ENCODE measurements at regions not wholly inside any gene's neighbourhood (a gene's known extent, or its start where the extent isn't known, plus 50 kb on each side); places are given as distances from the start of the nearest gene placed in this dataset.

DNA sequence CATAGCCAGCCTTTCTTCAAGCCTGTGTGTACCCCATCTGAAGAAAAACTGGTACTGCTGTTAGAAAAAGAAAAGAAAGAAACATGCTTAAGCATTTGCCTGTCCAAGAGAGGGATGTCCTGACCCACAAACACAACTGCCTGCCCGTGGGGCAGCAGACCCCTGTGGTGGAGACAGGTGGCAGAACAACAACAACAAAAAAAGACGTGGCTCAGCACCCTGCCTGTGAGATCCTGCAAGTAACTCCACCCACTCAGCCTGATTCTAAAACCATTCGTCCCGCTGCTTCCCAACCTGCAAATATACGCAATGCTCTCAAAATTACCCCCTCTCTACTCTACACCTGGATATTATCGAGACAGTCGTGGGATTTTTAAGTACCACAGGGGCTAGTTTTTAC, 64.9 kb upstream of the ZDHHC17 start:
- DNase-seq (ENCODE audit: low spot score), result no peak
- H3K27ac ChIP-seq, result no peak overlapping the region
- no peak overlapping the region for H3K4me3 ChIP-seq
- TF ChIP-seq, protein P1, sequence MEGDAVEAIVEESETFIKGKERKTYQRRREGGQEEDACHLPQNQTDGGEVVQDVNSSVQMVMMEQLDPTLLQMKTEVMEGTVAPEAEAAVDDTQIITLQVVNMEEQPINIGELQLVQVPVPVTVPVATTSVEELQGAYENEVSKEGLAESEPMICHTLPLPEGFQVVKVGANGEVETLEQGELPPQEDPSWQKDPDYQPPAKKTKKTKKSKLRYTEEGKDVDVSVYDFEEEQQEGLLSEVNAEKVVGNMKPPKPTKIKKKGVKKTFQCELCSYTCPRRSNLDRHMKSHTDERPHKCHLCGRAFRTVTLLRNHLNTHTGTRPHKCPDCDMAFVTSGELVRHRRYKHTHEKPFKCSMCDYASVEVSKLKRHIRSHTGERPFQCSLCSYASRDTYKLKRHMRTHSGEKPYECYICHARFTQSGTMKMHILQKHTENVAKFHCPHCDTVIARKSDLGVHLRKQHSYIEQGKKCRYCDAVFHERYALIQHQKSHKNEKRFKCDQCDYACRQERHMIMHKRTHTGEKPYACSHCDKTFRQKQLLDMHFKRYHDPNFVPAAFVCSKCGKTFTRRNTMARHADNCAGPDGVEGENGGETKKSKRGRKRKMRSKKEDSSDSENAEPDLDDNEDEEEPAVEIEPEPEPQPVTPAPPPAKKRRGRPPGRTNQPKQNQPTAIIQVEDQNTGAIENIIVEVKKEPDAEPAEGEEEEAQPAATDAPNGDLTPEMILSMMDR (IDR thresholded peaks at IDR 0.05), result no peak

DNA sequence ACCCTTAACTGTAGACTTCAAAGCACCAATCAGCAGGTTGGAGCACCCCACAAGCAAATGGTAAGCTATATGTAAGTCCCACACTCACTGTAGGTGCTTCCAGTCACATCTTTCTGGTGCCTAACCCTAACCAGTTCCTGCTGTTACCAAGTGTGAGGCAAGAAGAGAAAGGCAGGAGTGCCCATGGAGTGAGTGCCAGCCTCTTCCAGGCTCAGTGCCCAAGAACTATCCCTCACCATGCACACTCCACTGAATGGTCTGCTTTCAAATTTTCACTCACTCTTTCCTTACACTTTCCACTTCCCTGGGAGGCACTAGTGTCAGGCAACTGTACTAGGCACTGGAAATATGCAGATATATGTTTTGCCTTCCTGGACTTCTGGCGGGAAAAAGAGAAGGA, 62.2 kb upstream of the ZDHHC17 start:
- DNase-seq (ENCODE audit: low spot score), result no peak
- TF ChIP-seq, protein P1 (IDR thresholded peaks at IDR 0.05), result no peak
- no peak overlapping the region for H3K4me3 ChIP-seq
- H3K27ac ChIP-seq, result no peak overlapping the region

DNA sequence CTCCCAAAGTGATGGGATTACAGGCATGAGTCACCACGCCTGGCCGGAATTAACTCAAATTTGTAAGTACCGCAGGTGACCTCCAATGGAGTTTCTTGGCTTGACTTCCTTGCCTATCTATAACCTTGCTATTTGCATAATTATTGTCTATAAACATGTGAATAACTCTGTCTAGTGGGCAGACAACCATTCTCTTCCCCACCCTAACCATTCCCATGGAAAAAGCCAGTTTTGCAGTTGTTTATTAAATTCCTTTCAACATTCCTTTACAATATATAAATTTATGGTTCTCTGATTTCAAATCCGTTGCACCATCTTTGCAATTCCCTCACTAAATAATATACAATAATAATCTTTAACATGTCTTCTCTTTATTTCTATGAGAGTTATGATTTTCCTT, 61.0 kb upstream of the ZDHHC17 start:
- DNase-seq (ENCODE audit: low spot score), result no peak
- H3K27ac ChIP-seq, result no peak overlapping the region
- H3K4me3 ChIP-seq, result no peak overlapping the region
- TF ChIP-seq, protein P1 (IDR thresholded peaks at IDR 0.05), result no peak

DNA sequence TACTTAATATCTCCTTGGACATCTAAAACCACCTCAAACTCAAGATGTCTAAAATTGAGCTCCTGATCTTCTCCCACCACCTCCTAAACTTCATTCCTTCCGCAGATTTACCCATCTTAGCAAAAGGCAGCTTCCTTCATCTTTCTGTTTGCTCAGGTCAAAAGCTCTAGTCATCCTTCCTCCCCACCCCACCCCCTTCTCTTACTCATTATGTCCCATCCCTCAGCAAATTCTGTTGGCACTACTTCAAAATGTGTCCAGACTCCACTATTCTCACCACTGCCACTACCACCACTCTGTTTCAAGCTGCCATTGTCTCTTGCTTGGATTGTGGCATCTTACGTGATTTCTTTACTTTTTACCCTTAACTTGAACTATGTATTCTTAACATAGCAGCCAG, 59.2 kb upstream of the ZDHHC17 start:
- DNase-seq (ENCODE audit: low spot score), result no peak
- no peak overlapping the region for H3K4me3 ChIP-seq
- no peak overlapping the region for H3K27ac ChIP-seq
- TF ChIP-seq, protein P1 (IDR thresholded peaks at IDR 0.05), result no peak

DNA sequence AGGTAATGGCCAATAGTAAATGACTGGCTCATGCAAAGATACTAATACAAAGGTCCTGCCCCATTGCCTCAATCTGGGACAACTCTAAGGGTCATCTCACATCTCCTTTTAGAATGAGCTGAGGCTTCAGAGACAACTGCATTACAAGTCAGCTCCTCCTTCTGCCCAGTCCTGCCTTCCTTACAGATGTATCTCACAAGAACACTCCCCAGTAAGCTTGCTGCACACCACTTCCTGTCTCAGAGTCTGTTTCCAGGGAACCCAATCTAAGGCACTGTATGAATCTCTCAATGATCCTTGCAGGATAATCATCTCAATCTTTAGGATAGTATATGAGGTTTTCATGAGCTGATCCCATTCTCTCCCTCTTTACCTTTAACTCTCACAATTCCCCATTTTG, 57.8 kb upstream of the ZDHHC17 start:
- H3K27ac ChIP-seq, result no peak overlapping the region
- DNase-seq (ENCODE audit: low spot score), result no peak
- TF ChIP-seq, protein P1 (IDR thresholded peaks at IDR 0.05), result no peak
- no peak overlapping the region for H3K4me3 ChIP-seq

DNA sequence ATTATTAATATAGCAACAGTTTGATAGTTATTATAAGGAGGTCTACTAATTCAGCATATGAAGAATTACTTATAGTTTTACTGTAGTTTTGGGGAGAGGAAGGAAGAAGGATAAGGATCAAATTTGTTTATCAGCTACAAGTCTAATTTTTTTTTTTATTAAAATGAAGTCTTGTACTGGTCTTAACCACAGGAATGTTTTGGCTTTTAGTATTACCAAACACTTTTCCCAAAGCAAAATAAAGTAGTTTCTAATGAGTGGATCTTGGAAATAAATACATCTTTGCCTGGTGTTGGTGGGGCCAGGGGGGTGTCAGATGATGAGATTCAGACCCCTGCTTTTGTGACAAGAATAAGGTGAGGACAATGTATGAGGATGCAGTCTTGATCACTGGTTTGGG, 57.2 kb upstream of the ZDHHC17 start:
- TF ChIP-seq, protein P1 (IDR thresholded peaks at IDR 0.05), result no peak
- DNase-seq (ENCODE audit: low spot score), result no peak
- Histone ChIP-seq H3K4me3 (no peak overlapping the region), H3K27ac (no peak overlapping the region)

DNA sequence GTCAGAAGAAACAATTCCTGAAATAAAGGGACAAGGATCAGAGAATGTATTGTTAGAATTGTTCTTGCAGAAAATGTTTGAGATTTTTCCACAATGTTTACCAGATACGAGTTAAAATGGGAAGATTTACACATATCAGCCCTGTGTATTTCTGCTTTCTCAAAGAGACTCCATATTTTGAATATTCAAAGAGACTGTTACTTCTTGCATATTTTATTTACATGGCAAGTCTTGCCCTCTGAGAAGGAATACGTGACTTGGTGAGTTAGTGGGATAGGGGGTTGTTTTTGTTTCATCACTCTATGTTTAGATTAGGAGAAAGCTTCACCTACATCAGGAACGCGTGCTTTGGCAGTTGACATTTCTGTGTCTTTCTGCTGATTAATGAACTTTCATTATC, 56.1 kb upstream of the ZDHHC17 start:
- DNase-seq (ENCODE audit: low spot score), result no peak
- Histone ChIP-seq H3K27ac (no peak overlapping the region), H3K4me3 (no peak overlapping the region)
- TF ChIP-seq, protein P1 (IDR thresholded peaks at IDR 0.05), result no peak
